SK-N-SH treated with all-trans-retinoic acid at 6 μM for 48 hours (cell line): ENCODE measurements at regions not wholly inside any gene's neighbourhood (a gene's known extent, or its start where the extent isn't known, plus 50 kb on each side); places are given as distances from the start of the nearest gene placed in this dataset.

Source experiments
- CREB5 ChIP-seq: fragments of 250-450 bp; sonication (Bioruptor Pico); IDR thresholded peaks from 2 replicates; pipeline ENCODE4 v1.5.1; 2020; ENCODE audit warnings: low read depth, mild to moderate bottlenecking, moderate library complexity
- PATZ1 ChIP-seq: fragments of 250-450 bp; sonication (Bioruptor Pico); IDR thresholded peaks from 2 replicates; pipeline ENCODE4 v1.8.0; 2020; ENCODE audit warnings: mild to moderate bottlenecking, moderate library complexity, borderline replicate concordance
- POU6F1 ChIP-seq: fragments of 250-450 bp; sonication (Bioruptor Pico); IDR thresholded peaks from 2 replicates; pipeline ENCODE4 v1.8.0; 2021; ENCODE audit warnings: low read depth, mild to moderate bottlenecking, moderate library complexity, borderline replicate concordance
- TOX ChIP-seq: fragments of 250-450 bp; sonication (Bioruptor Pico); IDR thresholded peaks from 2 replicates; pipeline ENCODE4 v1.8.0; 2021; ENCODE audit warnings: mild to moderate bottlenecking, moderate library complexity, borderline replicate concordance
- TSHZ2 ChIP-seq: fragments of 250-450 bp; sonication (Bioruptor Pico); IDR thresholded peaks from 2 replicates; pipeline ENCODE4 v1.5.0; 2020; ENCODE audit warnings: mild to moderate bottlenecking, moderate library complexity
- ZFP3 ChIP-seq: fragments of 250-450 bp; sonication (Bioruptor Pico); IDR thresholded peaks from 2 replicates; pipeline ENCODE4 v1.5.0; 2020; ENCODE audit warnings: mild to moderate bottlenecking, moderate library complexity
- ZFP30 ChIP-seq: fragments of 450-650 bp; formaldehyde crosslinking; IDR thresholded peaks from 2 replicates; pipeline ENCODE4 v1.5.0; 2022; ENCODE audit warnings: mild to moderate bottlenecking, moderate library complexity

- TF ChIP-seq TOX (CRISPR knock-in tag) = no peak
- TF ChIP-seq POU6F1 (CRISPR knock-in tag) = no peak
- TF ChIP-seq PATZ1 (CRISPR knock-in tag) = no peak
- no peak for TF ChIP-seq ZFP3 (CRISPR knock-in tag)
- TF ChIP-seq ZFP30 (CRISPR knock-in tag) = no peak
- TF ChIP-seq TSHZ2 (CRISPR knock-in tag) = no peak
- no peak for TF ChIP-seq CREB5 (CRISPR knock-in tag)
Measured at GRCh38 chr5:92401492-92401891, 1018.4 kb upstream of the ARRDC3 start.
